ENCODE measurements at regions not wholly inside any gene's neighbourhood (a gene's known extent, or its start where the extent isn't known, plus 50 kb on each side); places are given as distances from the start of the nearest gene placed in this dataset.

DNA sequence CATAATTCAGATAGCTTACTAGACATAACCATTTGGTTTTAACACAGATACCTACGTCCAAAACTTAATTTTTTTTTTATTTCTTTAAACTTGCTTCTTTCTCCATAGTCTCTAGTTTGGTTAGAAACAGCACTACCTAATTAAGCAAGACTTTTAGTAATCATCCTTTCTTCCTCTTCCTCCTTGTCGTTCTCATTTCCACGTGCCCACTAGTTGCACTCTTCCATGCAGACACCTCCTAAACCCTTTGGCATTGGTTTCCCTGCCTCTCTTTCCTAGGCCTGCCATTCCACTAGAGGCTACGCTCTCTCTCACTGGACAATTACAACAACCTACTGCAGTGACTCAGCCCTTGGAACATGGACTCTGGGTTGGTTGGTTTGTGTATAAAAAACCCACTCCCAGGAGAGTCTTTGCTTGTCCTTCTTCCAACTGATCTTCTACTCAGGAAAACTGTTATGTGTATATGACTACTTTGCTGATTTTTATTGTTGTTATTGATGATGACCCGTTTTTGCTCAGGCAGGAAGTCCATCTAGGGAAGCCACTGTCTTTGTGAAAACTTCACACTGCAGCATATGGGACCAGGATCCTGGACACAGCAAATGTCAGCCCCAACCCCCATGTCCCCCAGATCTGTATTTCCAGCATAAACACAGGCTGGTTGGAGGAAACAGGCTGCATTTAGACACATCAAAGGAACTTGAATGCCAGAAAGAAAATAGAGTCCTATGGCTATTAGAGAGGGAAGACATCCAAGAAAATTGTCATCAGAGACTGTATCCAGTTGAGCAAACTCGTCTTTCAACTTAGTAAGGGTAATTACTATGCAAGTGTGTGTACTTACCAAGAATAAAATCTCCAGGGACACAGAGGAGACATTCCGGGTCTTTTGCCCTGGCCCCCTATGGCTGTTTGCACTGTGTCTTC is 503.2 kb downstream of the GADD45G start:
- TF ChIP-seq, protein P1, sequence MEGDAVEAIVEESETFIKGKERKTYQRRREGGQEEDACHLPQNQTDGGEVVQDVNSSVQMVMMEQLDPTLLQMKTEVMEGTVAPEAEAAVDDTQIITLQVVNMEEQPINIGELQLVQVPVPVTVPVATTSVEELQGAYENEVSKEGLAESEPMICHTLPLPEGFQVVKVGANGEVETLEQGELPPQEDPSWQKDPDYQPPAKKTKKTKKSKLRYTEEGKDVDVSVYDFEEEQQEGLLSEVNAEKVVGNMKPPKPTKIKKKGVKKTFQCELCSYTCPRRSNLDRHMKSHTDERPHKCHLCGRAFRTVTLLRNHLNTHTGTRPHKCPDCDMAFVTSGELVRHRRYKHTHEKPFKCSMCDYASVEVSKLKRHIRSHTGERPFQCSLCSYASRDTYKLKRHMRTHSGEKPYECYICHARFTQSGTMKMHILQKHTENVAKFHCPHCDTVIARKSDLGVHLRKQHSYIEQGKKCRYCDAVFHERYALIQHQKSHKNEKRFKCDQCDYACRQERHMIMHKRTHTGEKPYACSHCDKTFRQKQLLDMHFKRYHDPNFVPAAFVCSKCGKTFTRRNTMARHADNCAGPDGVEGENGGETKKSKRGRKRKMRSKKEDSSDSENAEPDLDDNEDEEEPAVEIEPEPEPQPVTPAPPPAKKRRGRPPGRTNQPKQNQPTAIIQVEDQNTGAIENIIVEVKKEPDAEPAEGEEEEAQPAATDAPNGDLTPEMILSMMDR (IDR thresholded peaks at IDR 0.05) = no peak
- Histone ChIP-seq H3K4me1 (ENCODE audit: control insufficient read depth in 1 of 2, insufficient read depth in 2 of 2, low read length in 2 of 2) (peaks cover 17% of the 10 kb centered on the region in 2 donors), H2AFZ (ENCODE audit: insufficient read depth, low read depth, low read length, poor library complexity, severe bottlenecking) (no peak overlapping the region), H3K4me3 (replicated peaks in 1 of 3; ENCODE audit: low read depth in 2 of 3, low read length in 3 of 3) (no peak overlapping the region), H3K4me2 (replicated peaks; ENCODE audit: extremely low read depth, low read length, poor library complexity, severe bottlenecking) (no peak overlapping the region), H3K79me2 (ENCODE audit: insufficient read depth, low read length) (no peaks in the 10 kb centered on the region), H3K27ac (ENCODE audit: low read depth in 1 of 2, low read length in 2 of 2) (no peak overlapping the region), H3K27me3 (ENCODE audit: control insufficient read depth in 2 of 2, insufficient read depth in 2 of 2, low read length in 2 of 2) (no peaks in the 10 kb centered on the region), H4K20me1 (ENCODE audit: insufficient read depth, low read length) (no peaks in the 10 kb centered on the region), H3K36me3 (replicated peaks in 1 of 2; ENCODE audit: control insufficient read depth in 1 of 2, insufficient read depth in 2 of 2, low read length in 2 of 2) (no peaks in the 10 kb centered on the region), H3K9ac (ENCODE audit: insufficient read depth, low read length, poor library complexity, severe bottlenecking) (no peak overlapping the region), H3K9me3 (replicated peaks in 1 of 2; ENCODE audit: control insufficient read depth in 1 of 2, insufficient read depth in 1 of 2, low read length in 2 of 2) (peaks cover 0 to 8% of the 10 kb centered on the region in 2 donors)
- 36% methylated on average over 5 of the region's 7 CpGs for WGBS (ENCODE audit: insufficient coverage)
- peak overlapping the region in 1 of 7 donors; percentile 6 for H3K27ac Mint-ChIP-seq
- intact Hi-C loops (cut with micrococcal nuclease) = no loop called here
- H3K36me3 Mint-ChIP-seq = peaks cover 0 to 4% of the 10 kb centered on the region in 2 donors
- H3K27me3 Mint-ChIP-seq (ENCODE audit: low read depth in 3 of 3) = peaks cover 0 to 6% (median 1%) of the 10 kb centered on the region in 3 donors
- H3K4me3 Mint-ChIP-seq = peak overlapping the region in 1 of 2 donors; percentile 16
- peaks cover 6 to 14% (median 9%) of the 10 kb centered on the region in 7 donors for H3K9me3 Mint-ChIP-seq
- peak; percentile 10 to 32 (median 28) for DNase-seq
- peaks cover 16% of the 10 kb centered on the region for H3K4me1 Mint-ChIP-seq

DNA sequence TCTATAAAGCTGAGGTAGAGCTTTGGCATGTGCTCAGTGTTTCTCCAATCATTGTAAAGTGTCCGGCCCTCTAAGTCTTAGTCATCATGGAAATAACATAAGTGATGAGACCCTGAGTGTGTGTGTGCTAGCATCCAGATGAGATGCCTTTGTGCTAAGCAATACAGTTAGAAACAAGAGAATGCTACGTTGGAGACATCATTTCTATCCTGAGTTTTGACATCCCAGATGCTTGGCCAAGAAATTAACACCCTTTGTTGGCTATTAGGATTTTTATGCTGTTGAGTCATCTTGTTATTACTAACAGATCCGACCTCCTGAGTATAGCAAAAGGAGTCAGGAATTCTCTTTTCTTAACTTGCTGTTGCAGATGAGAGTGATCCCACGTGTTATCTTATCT is 508.0 kb downstream of the GADD45G start:
- TF ChIP-seq, protein P1 (IDR thresholded peaks at IDR 0.05) = no peak
- H3K36me3 Mint-ChIP-seq = peaks cover 0 to 4% of the 10 kb centered on the region in 2 donors
- H3K27ac Mint-ChIP-seq = no peak overlapping the region
- Histone ChIP-seq H3K27ac (ENCODE audit: low read depth in 1 of 2, low read length in 2 of 2) (no peak overlapping the region), H3K36me3 (replicated peaks in 1 of 2; ENCODE audit: control insufficient read depth in 1 of 2, insufficient read depth in 2 of 2, low read length in 2 of 2) (no peaks in the 10 kb centered on the region), H3K27me3 (ENCODE audit: control insufficient read depth in 2 of 2, insufficient read depth in 2 of 2, low read length in 2 of 2) (peaks cover 0 to 2% of the 10 kb centered on the region in 2 donors), H2AFZ (ENCODE audit: insufficient read depth, low read depth, low read length, poor library complexity, severe bottlenecking) (no peak overlapping the region), H3K4me1 (ENCODE audit: control insufficient read depth in 1 of 2, insufficient read depth in 2 of 2, low read length in 2 of 2) (peaks cover 3 to 5% of the 10 kb centered on the region in 2 donors), H3K9me3 (replicated peaks in 1 of 2; ENCODE audit: control insufficient read depth in 1 of 2, insufficient read depth in 1 of 2, low read length in 2 of 2) (peaks cover 0 to 8% of the 10 kb centered on the region in 2 donors), H4K20me1 (ENCODE audit: insufficient read depth, low read length) (no peaks in the 10 kb centered on the region), H3K79me2 (ENCODE audit: insufficient read depth, low read length) (no peaks in the 10 kb centered on the region), H3K4me2 (replicated peaks; ENCODE audit: extremely low read depth, low read length, poor library complexity, severe bottlenecking) (no peak overlapping the region), H3K4me3 (replicated peaks in 1 of 3; ENCODE audit: low read depth in 2 of 3, low read length in 3 of 3) (no peak overlapping the region), H3K9ac (ENCODE audit: insufficient read depth, low read length, poor library complexity, severe bottlenecking) (no peak overlapping the region)
- H3K4me1 Mint-ChIP-seq = peaks cover 5% of the 10 kb centered on the region
- DNase-seq = no peak
- H3K4me3 Mint-ChIP-seq = no peak overlapping the region
- H3K27me3 Mint-ChIP-seq (ENCODE audit: low read depth in 3 of 3) = peaks cover 3 to 8% (median 3%) of the 10 kb centered on the region in 3 donors
- 93% methylated on average over 3 of the region's 4 CpGs for WGBS (ENCODE audit: insufficient coverage)
- peaks cover 6 to 14% (median 9%) of the 10 kb centered on the region in 7 donors for H3K9me3 Mint-ChIP-seq
- intact Hi-C loops (cut with micrococcal nuclease) = no loop called here
